Stimulated activated CD8-positive, alpha-beta memory T cell treated with anti-CD3 and anti-CD28 coated beads, Interleukin-15, amount 100 ng/mL, for 48 hours (primary cell): ENCODE measurements at regions not wholly inside any gene's neighbourhood (a gene's known extent, or its start where the extent isn't known, plus 50 kb on each side); places are given as distances from the start of the nearest gene placed in this dataset.

Experiments
- DNase-seq, 2 donors: peaks; one replicate each; pipeline ENCODE4 v3.0.0-alpha.2; 2020; ENCODE audit warnings: low read depth in 2 of 2

DNA sequence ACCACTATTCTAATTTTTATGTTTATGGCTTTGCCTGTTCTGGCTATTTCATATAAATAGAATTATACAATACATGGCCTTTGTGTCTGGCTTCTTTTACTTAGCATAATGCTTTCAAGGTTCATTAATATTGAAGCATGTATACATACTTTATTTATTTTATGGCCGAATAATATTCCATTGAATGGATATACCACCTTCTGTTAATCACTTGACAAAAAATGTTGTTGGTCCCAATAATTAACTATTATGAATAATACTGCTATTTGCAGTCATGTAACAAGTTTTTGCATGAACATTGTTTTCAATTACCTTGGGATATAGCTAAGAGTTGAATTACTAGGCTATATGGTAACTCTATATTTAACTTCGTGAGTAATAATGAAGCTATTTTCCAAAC is 767.5 kb downstream of the INHBA start:
- DNase-seq, result no peak

DNA sequence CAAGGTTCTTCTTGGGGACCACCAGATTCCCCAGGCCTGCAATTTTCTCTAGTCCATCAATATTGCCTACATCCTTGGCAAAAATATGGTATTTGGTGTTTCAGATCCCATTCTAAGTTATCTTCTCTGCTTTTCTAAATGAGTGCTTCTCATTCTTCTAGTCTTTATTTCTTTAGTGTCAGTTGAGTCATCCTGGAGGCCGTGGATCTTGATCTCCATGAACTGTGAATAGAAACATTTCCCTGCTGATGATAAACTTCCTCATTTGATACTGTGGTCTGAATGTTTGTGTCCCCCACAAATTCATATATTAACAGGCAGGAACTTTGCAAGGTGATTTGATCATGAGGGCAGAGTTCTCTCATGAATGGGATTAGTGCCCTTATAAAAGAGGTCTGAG is 779.3 kb downstream of the INHBA start:
- DNase-seq, result no peak

DNA sequence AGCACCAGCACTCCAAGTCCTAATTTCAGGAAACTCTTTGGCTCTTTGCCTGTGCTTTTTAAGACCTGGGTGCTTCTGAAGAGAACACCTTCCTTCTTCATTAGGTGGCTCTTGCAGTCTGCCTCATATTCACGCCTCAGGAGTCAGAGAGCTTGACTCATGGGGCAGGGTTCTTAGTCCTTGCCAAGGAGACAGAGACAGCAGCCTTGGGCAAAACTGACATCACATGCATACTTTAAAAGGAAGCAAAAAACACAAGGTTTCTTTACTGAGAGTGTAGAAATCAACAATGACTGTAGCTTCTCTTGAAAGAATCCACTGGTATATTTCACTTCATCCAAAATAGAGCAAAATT is 780.6 kb downstream of the INHBA start:
- no peak for DNase-seq

DNA sequence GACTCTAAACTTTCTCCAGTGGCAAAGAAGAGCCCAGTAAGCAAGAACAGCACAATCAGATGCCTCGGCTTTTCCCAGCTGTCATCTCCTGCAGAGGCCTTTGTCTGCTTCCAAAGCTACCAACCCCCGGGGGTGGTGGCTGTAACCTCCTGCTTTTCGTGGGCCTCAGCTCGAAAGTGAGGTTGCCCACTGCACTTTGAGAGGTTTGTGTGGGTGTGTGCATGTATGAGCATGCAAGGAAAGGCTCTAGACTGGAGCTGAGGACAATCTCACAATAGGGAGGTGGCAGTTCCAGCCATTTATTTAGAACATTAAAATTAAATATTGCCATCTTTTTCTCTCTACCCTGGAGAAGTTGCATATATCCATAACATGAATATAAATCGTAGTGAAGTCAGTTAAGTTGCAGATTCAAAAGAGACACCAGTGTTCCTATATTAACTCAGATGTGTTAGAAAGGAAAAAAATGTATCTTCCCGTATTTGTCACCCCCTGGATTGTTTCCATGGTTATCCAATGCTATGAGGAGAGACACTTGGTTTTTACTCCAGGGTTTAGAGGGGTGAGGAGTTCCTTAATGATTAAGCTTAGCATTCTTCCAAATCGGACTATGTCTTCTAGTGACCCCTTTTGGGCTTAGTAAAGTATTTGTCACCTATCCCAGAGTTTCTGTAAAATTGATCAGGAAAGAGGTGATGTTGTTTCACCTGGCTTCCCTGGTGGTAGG is 781.1 kb downstream of the INHBA start:
- no peak for DNase-seq

DNA sequence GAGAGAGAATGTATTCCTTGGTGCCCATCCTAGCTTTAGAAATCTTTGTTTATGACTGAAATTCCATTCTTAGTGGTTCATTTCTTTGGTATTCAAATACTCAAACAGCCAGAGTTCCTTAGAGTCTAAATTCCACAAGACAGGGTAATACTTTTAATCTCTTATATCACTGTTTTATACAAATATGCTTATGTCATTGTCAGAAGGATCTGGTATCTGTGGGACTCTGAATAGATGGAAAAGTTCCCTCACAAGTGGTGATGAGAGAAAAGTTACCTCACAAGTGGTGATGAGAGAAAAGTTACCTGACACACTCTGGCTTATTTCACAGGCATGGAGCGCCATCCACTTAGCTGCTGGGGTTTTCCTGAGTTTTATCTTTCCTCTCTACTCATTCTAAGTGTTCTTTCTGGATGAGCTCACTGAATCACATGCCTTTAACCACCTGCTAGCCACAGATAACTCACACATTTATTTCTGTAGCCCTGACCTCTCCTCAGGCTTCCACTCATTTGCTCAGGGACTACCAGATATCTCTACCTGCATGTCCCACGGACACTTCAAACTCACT is 784.0 kb downstream of the SUGCT start:
- DNase-seq, result no peak

DNA sequence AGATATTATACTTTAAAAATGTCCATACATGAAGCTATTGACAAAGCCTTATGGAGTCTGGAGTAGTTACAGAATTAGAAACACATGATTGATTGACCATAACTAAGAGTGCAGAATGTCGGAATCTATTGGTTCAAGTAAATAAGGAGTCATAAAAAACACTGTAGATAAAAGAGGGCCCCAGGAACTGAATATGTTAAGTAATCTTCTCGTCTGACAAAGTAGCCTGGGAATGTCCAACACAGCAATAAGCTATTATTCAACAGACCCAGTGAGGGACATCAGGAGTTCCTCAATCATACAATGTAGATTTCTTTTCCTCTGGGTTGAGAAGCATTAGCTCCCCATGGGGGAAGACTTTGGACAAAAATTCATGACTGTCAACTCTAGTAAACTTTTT is 782.0 kb downstream of the SUGCT start:
- no peak for DNase-seq

DNA sequence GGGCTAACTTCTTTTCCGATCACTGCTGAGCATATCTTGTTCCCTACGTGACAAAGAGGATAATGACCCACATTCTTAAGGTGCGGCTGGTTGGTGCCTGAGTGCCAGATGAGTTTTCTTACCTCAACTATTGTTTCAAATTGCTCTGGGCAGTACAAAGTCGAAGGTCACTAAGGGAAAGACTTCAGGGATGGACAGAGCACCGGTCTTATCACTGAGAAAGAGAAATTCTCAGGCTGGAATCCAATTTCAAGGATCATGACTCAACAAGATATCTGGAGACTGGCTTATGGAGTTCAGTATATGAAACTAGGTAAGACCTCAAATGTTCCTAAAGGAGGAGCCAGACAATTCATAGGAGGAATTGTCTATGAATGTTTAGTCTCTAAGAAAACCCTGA is 780.3 kb downstream of the SUGCT start:
- no peak for DNase-seq
